ENCODE measurements at regions not wholly inside any gene's neighbourhood (a gene's known extent, or its start where the extent isn't known, plus 50 kb on each side); places are given as distances from the start of the nearest gene placed in this dataset.

DNA sequence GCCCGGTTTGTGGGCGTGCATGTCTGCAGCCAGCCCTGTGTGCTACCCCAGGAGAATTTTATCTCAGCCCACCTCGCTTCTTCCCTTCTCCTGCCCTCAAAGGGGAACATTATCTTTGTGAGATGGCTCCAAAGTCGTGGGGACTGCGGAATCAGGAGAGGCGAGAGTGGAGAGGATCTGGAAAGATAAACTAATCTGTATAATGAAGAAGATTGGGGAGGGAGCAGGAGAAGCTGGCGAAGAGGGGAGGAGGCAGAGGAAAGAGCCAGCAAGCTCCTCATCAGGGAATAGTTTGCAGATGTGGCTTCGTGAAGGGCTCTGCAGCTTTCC lies 310.3 kb downstream of the MATN1 start:
- no peaks in the 10 kb centered on the region for H3K4me1 ChIP-seq (ENCODE audit: control insufficient read depth, low read depth, low read length)
- no peak overlapping the region for H3K27ac ChIP-seq (ENCODE audit: low read length)
- no peak overlapping the region for H3K4me3 ChIP-seq (ENCODE audit: low read length)
- no peaks in the 10 kb centered on the region for H3K36me3 ChIP-seq (ENCODE audit: control insufficient read depth, low read depth, low read length)
- H3K9me3 ChIP-seq (ENCODE audit: control insufficient read depth, low read depth, low read length): no peaks in the 10 kb centered on the region
- no peaks in the 10 kb centered on the region for H3K27me3 ChIP-seq (ENCODE audit: control insufficient read depth, insufficient read depth, low read length)
- H3K9ac ChIP-seq (ENCODE audit: low read length): no peak overlapping the region

DNA sequence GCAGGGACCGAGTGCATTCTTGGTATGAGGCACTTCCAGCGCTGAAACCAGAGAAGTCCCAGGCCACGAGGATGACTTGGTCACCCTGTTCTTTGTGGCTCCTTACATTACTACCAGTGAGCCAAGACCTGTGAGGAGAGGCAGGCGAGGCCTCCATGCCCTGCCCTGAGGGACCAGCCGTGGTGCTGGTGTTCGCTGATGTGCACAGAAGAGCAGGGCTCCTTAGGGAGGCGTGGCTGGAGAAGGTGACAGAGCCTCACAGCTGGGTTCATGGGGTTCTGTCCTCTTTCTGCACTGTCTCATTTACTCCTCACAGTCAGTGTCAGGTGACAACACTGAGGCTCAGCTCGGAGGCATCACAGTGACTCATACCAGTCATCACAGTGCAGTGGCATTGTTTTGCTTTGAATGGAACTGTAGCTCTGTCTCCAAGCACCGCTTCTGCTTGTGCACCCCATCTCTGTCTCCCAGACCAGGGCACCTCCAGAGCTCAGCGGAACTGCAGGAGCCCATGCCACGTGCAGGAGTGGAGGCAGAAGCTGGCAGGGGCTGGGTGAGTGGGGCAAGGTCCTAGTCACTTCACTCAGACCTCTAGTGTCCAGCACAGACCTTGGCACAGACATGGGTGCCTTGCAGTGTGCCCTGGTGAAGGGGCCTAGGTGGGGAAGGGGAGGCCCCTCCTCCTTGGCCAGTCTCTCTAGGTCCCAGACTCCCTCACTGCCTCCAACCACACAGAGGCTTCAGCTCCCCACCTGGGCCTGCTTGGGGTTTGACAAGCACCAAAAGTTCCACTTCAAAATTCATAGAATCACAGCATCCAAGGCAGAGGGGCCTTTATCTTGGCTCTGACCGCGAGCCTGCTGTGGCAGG lies 310.9 kb downstream of the MATN1 start:
- H3K4me1 ChIP-seq (ENCODE audit: control insufficient read depth, low read depth, low read length): no peaks in the 10 kb centered on the region
- H3K27ac ChIP-seq (ENCODE audit: low read length): no peak overlapping the region
- no peaks in the 10 kb centered on the region for H3K36me3 ChIP-seq (ENCODE audit: control insufficient read depth, low read depth, low read length)
- H3K4me3 ChIP-seq (ENCODE audit: low read length): no peak overlapping the region
- H3K9me3 ChIP-seq (ENCODE audit: control insufficient read depth, low read depth, low read length): no peaks in the 10 kb centered on the region
- no peak overlapping the region for H3K9ac ChIP-seq (ENCODE audit: low read length)
- H3K27me3 ChIP-seq (ENCODE audit: control insufficient read depth, insufficient read depth, low read length): no peaks in the 10 kb centered on the region

GRCh38 chr1:30411206-30411605 lies 312.2 kb downstream of the MATN1 start:
- Histone ChIP-seq H3K9me3 (ENCODE audit: control insufficient read depth, low read depth, low read length) (no peaks in the 10 kb centered on the region), H3K4me3 (ENCODE audit: low read length) (no peak overlapping the region), H3K9ac (ENCODE audit: low read length) (no peak overlapping the region), H3K27ac (ENCODE audit: low read length) (no peak overlapping the region), H3K36me3 (ENCODE audit: control insufficient read depth, low read depth, low read length) (no peaks in the 10 kb centered on the region), H3K4me1 (ENCODE audit: control insufficient read depth, low read depth, low read length) (no peaks in the 10 kb centered on the region), H3K27me3 (ENCODE audit: control insufficient read depth, insufficient read depth, low read length) (no peaks in the 10 kb centered on the region)

DNA sequence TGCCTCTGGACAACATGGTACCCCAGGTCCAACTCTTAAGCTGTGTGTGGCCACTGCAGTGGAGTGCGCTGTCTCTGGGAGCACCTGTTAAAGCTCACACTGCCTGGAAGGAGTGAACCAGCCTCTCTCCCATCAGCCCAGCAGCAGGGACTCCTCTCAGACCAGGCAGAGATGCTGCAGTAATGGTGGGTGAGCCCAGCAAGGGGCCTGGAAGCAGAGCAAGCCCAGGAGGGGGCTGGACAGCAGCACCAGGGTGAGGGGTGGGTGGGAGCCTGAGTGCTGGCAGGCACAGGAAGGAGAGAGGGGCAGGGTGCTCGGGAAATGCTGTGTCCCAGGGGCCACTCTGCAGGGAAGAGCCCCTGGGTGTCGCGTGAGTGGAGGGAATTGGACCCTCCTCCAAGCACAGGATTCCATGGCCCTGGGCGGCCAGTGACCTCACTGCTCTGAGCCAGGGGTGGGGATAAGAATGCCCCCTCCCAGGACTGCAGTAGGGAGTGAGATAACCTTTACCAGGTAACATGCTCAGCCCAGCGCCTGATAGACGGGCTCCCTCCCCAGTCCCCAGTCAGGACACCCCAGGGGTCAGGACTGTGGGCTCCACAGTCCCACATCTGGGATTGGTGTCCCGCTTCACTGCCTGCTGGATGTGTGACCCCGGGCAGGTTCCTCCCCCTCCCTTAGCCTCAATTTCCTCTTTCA lies 313.1 kb downstream of the MATN1 start:
- no peak overlapping the region for H3K4me3 ChIP-seq (ENCODE audit: low read length)
- no peak overlapping the region for H3K9ac ChIP-seq (ENCODE audit: low read length)
- no peaks in the 10 kb centered on the region for H3K27me3 ChIP-seq (ENCODE audit: control insufficient read depth, insufficient read depth, low read length)
- no peaks in the 10 kb centered on the region for H3K36me3 ChIP-seq (ENCODE audit: control insufficient read depth, low read depth, low read length)
- no peaks in the 10 kb centered on the region for H3K9me3 ChIP-seq (ENCODE audit: control insufficient read depth, low read depth, low read length)
- H3K4me1 ChIP-seq (ENCODE audit: control insufficient read depth, low read depth, low read length): no peaks in the 10 kb centered on the region
- H3K27ac ChIP-seq (ENCODE audit: low read length): no peak overlapping the region

GRCh38 chr1:30409476-30410152 lies 313.8 kb downstream of the MATN1 start:
- Histone ChIP-seq H3K27ac (ENCODE audit: low read length) (no peak overlapping the region), H3K36me3 (ENCODE audit: control insufficient read depth, low read depth, low read length) (no peaks in the 10 kb centered on the region), H3K4me1 (ENCODE audit: control insufficient read depth, low read depth, low read length) (no peaks in the 10 kb centered on the region), H3K4me3 (ENCODE audit: low read length) (no peak overlapping the region), H3K9me3 (ENCODE audit: control insufficient read depth, low read depth, low read length) (no peaks in the 10 kb centered on the region), H3K27me3 (ENCODE audit: control insufficient read depth, insufficient read depth, low read length) (no peaks in the 10 kb centered on the region), H3K9ac (ENCODE audit: low read length) (no peak overlapping the region)

GRCh38 chr1:30407865-30408580 lies 315.4 kb downstream of the MATN1 start:
- Histone ChIP-seq H3K9me3 (ENCODE audit: control insufficient read depth, low read depth, low read length) (no peaks in the 10 kb centered on the region), H3K27ac (ENCODE audit: low read length) (no peak overlapping the region), H3K27me3 (ENCODE audit: control insufficient read depth, insufficient read depth, low read length) (no peaks in the 10 kb centered on the region), H3K4me1 (ENCODE audit: control insufficient read depth, low read depth, low read length) (no peaks in the 10 kb centered on the region), H3K36me3 (ENCODE audit: control insufficient read depth, low read depth, low read length) (no peaks in the 10 kb centered on the region), H3K9ac (ENCODE audit: low read length) (no peak overlapping the region), H3K4me3 (ENCODE audit: low read length) (no peak overlapping the region)

DNA sequence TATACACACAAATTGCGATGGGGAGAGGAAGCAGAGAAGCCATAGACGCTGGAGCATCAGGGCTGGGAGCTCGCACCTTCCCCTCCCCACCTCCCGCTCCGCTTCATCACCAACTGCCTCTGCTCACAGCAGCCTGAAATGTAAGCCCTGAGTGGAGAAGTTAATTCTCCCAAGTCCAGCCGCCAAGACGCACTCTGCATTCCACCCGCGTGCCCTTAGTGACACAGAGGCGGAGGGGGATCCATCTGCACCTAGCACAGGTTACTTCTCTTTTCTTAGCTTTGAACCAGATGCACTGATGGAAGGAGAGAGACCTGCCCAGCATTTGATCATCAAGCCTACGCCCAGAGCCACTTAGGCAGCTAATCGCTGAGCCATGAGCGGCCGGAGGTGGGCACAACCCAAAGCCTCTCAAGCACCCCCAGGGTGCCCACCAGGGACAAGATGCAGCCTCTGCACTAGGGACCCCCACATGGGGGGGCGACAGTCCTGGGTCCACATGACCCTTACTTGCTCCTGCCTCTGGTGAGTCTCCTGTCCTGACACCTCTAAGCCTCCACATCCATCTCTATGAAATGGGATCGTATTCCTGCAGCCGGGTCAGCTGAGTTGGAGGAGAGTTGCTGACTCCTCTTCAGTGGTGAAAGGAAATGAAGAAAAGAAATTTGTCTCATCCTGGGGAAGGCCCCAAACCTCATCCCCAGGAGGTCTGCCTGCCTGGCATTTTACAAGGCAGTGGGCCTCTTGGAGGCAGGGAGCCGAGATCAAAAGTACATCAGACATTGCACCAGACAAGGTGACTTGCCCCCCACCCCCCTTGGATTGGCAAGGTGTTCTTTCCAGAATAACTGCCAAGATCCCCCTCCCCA lies 316.2 kb downstream of the MATN1 start:
- Histone ChIP-seq H3K9ac (ENCODE audit: low read length) (no peak overlapping the region), H3K36me3 (ENCODE audit: control insufficient read depth, low read depth, low read length) (no peaks in the 10 kb centered on the region), H3K4me3 (ENCODE audit: low read length) (no peak overlapping the region), H3K27me3 (ENCODE audit: control insufficient read depth, insufficient read depth, low read length) (no peaks in the 10 kb centered on the region), H3K9me3 (ENCODE audit: control insufficient read depth, low read depth, low read length) (no peaks in the 10 kb centered on the region), H3K4me1 (ENCODE audit: control insufficient read depth, low read depth, low read length) (no peaks in the 10 kb centered on the region), H3K27ac (ENCODE audit: low read length) (no peak overlapping the region)

DNA sequence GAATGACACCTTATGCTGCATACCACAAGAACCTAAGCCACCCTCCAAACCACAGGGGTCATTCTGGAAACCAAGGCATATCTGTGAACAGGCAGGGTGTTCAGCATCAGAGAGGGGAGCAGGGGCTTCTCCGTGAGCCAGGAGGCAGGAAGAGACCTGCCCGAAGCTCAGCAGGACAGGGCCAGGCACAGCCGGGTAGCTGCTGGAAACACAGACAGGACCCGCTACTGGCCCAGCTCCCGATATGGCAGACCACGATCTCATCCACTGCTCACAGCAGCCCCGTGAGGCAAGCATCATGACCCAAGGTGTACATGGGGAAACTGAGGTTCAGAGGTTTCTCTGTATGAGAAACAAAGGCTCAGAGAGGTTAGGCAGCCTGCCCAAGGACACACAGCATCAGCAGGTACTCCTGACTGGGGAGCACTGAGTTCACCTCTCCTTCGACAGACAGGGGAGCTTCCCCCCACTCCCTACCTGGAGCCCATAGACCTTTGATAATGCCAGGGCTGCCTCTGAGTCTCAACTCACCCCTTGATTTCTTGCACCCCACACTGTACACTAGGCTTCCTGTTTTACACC lies 317.7 kb downstream of the MATN1 start:
- no peaks in the 10 kb centered on the region for H3K27me3 ChIP-seq (ENCODE audit: control insufficient read depth, insufficient read depth, low read length)
- no peaks in the 10 kb centered on the region for H3K36me3 ChIP-seq (ENCODE audit: control insufficient read depth, low read depth, low read length)
- H3K9me3 ChIP-seq (ENCODE audit: control insufficient read depth, low read depth, low read length): no peaks in the 10 kb centered on the region
- H3K9ac ChIP-seq (ENCODE audit: low read length): no peak overlapping the region
- no peak overlapping the region for H3K4me3 ChIP-seq (ENCODE audit: low read length)
- no peaks in the 10 kb centered on the region for H3K4me1 ChIP-seq (ENCODE audit: control insufficient read depth, low read depth, low read length)
- H3K27ac ChIP-seq (ENCODE audit: low read length): no peak overlapping the region

GRCh38 chr1:30405081-30405480 lies 318.3 kb downstream of the MATN1 start:
- no peak overlapping the region for H3K9ac ChIP-seq (ENCODE audit: low read length)
- H3K27ac ChIP-seq (ENCODE audit: low read length): no peak overlapping the region
- H3K36me3 ChIP-seq (ENCODE audit: control insufficient read depth, low read depth, low read length): no peaks in the 10 kb centered on the region
- H3K9me3 ChIP-seq (ENCODE audit: control insufficient read depth, low read depth, low read length): no peaks in the 10 kb centered on the region
- no peak overlapping the region for H3K4me3 ChIP-seq (ENCODE audit: low read length)
- no peaks in the 10 kb centered on the region for H3K27me3 ChIP-seq (ENCODE audit: control insufficient read depth, insufficient read depth, low read length)
- no peaks in the 10 kb centered on the region for H3K4me1 ChIP-seq (ENCODE audit: control insufficient read depth, low read depth, low read length)

DNA sequence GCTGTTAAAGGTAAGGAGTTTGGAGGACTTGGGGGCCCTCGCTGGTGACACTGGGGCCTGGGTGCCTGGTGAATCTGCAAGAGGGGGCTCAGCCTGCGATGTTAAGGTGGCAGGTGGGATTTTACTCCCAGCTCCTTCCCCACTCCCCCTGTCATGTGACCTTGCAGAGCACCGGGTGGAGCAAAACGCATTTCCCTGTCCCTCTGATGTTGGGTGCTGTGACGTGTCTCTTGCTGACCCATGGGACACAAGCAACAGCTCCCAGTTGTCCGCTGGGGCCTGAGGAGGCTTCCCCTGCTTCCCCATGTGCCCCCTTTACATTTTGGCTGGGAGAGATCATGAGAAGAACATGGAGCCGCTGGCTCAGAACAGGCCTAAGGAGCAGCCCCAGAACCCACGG lies 319.0 kb downstream of the MATN1 start:
- Histone ChIP-seq H3K36me3 (ENCODE audit: control insufficient read depth, low read depth, low read length) (no peaks in the 10 kb centered on the region), H3K9ac (ENCODE audit: low read length) (no peak overlapping the region)

More for the DNA sequence above, 319.0 kb downstream of the MATN1 start:
- Histone ChIP-seq H3K4me1 (ENCODE audit: control insufficient read depth, low read depth, low read length) (no peaks in the 10 kb centered on the region), H3K27ac (ENCODE audit: low read length) (no peak overlapping the region), H3K4me3 (ENCODE audit: low read length) (no peak overlapping the region), H3K9me3 (ENCODE audit: control insufficient read depth, low read depth, low read length) (no peaks in the 10 kb centered on the region), H3K27me3 (ENCODE audit: control insufficient read depth, insufficient read depth, low read length) (no peaks in the 10 kb centered on the region)

All from iPS-18a (cell line).